Smooth muscle cell (in vitro differentiated cells): ENCODE measurements at regions not wholly inside any gene's neighbourhood (a gene's known extent, or its start where the extent isn't known, plus 50 kb on each side); places are given as distances from the start of the nearest gene placed in this dataset.

Experiments used
- DNase-seq: peaks from one replicate; lab custom pipeline; 2025; ENCODE audit not compliant: unreplicated experiment; lab: John Stamatoyannopoulos, UW
- H2AFZ ChIP-seq: fragments of 200-600 bp; sonication (generic); 2 replicates; pipeline ENCODE4 v1.6.0; 2016; ENCODE audit warnings: antibody characterized with exemption, low read depth, mild to moderate bottlenecking
- H3F3A ChIP-seq: fragments of 200-600 bp; sonication (generic); 2 replicates; pipeline ENCODE4 v1.6.0; 2017; ENCODE audit warnings: antibody characterized with exemption, low read depth
- H3K27ac ChIP-seq: fragments of 200-600 bp; sonication (generic); 2 replicates; pipeline ENCODE4 v1.5.1; 2016; ENCODE audit warnings: low read depth, mild to moderate bottlenecking
- H3K27me3 ChIP-seq: fragments of 200-600 bp; sonication (generic); 2 replicates; pipeline ENCODE4 v1.6.1; 2016; ENCODE audit warnings: low read depth, mild to moderate bottlenecking
- H3K36me3 ChIP-seq: fragments of 200-600 bp; sonication (generic); 2 replicates; pipeline ENCODE4 v1.5.1; 2016; ENCODE audit warnings: low read depth
- H3K4me1 ChIP-seq: fragments of 200-600 bp; sonication (generic); 2 replicates; pipeline ENCODE4 v1.5.1; 2016; ENCODE audit warnings: low read depth
- H3K4me2 ChIP-seq: fragments of 200-600 bp; sonication (generic); 2 replicates; pipeline ENCODE4 v1.6.0; 2016; ENCODE audit warnings: mild to moderate bottlenecking
- H3K4me3 ChIP-seq: fragments of 200-600 bp; sonication (generic); 2 replicates; pipeline ENCODE4 v1.5.1; 2016; ENCODE audit warnings: mild to moderate bottlenecking
- H3K79me2 ChIP-seq: fragments of 200-600 bp; sonication (generic); 2 replicates; pipeline ENCODE4 v1.6.0; 2016; ENCODE audit warnings: low read depth, mild to moderate bottlenecking
- H3K9ac ChIP-seq: fragments of 200-600 bp; sonication (generic); 2 replicates; pipeline ENCODE4 v1.6.0; 2016; ENCODE audit warnings: low read depth
- H3K9me3 ChIP-seq: fragments of 200-600 bp; sonication (generic); replicated peaks from 2 replicates; pipeline ENCODE4 v1.5.1; 2016; ENCODE audit warnings: low read depth
- H4K20me1 ChIP-seq: fragments of 200-600 bp; sonication (generic); 2 replicates; pipeline ENCODE4 v1.6.0; 2016; ENCODE audit warnings: low read depth
- WGBS: methylation state at CpG from one replicate; pipeline ENCODE4 v1.1.7; 2016; ENCODE audit warnings: low lambda C conversion rate; 5-methylcytosine and 5-hydroxymethylcytosine counted together
- TF ChIP-seq, protein P1 (sequence below): fragments of 200-600 bp; sonication (generic); IDR thresholded peaks from 2 replicates; pipeline ENCODE4 v1.5.1; 2017; ENCODE audit warnings: borderline replicate concordance, mild to moderate bottlenecking, antibody characterized with exemption; ENCODE audit not compliant: insufficient read depth, poor library complexity, severe bottlenecking

GRCh38 chr7:46533946-46534345 is 612.9 kb upstream of the IGFBP3 start:
- no peak for DNase-seq
- TF ChIP-seq, protein P1, sequence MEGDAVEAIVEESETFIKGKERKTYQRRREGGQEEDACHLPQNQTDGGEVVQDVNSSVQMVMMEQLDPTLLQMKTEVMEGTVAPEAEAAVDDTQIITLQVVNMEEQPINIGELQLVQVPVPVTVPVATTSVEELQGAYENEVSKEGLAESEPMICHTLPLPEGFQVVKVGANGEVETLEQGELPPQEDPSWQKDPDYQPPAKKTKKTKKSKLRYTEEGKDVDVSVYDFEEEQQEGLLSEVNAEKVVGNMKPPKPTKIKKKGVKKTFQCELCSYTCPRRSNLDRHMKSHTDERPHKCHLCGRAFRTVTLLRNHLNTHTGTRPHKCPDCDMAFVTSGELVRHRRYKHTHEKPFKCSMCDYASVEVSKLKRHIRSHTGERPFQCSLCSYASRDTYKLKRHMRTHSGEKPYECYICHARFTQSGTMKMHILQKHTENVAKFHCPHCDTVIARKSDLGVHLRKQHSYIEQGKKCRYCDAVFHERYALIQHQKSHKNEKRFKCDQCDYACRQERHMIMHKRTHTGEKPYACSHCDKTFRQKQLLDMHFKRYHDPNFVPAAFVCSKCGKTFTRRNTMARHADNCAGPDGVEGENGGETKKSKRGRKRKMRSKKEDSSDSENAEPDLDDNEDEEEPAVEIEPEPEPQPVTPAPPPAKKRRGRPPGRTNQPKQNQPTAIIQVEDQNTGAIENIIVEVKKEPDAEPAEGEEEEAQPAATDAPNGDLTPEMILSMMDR = no peak
- 98% methylated on average over 3 of the region's 3 CpGs for WGBS
- Histone ChIP-seq H3K9me3 (no peaks in the 10 kb centered on the region), H3F3A (no peaks in the 10 kb centered on the region), H2AFZ (no peak overlapping the region), H4K20me1 (no peaks in the 10 kb centered on the region), H3K27ac (no peak overlapping the region), H3K4me2 (no peak overlapping the region), H3K9ac (no peak overlapping the region), H3K4me3 (no peak overlapping the region), H3K36me3 (no peaks in the 10 kb centered on the region), H3K4me1 (peaks cover 6% of the 10 kb centered on the region), H3K27me3 (no peaks in the 10 kb centered on the region), H3K79me2 (no peaks in the 10 kb centered on the region)

- no peak overlapping the region for H3K9ac ChIP-seq
- no peak for DNase-seq
- no peak overlapping the region for H2AFZ ChIP-seq
- H3K9me3 ChIP-seq = no peaks in the 10 kb centered on the region
- TF ChIP-seq, protein P1 = no peak
- peaks cover 6% of the 10 kb centered on the region for H3K4me1 ChIP-seq
- no peaks in the 10 kb centered on the region for H3K27me3 ChIP-seq
- H3F3A ChIP-seq = no peaks in the 10 kb centered on the region
- no peaks in the 10 kb centered on the region for H4K20me1 ChIP-seq
- no peak overlapping the region for H3K4me2 ChIP-seq
- H3K36me3 ChIP-seq = no peaks in the 10 kb centered on the region
- no peak overlapping the region for H3K4me3 ChIP-seq
- H3K27ac ChIP-seq = no peak overlapping the region
- 94% methylated on average over 2 of the region's 2 CpGs for WGBS
- no peaks in the 10 kb centered on the region for H3K79me2 ChIP-seq
Measured at GRCh38 chr7:46532571-46532970, 611.5 kb upstream of the IGFBP3 start.

GRCh38 chr7:46530081-46530750 is 609.1 kb upstream of the IGFBP3 start:
- H3K4me3 ChIP-seq = no peak overlapping the region
- H3K4me1 ChIP-seq = peaks cover 6% of the 10 kb centered on the region
- no peaks in the 10 kb centered on the region for H4K20me1 ChIP-seq
- 69% methylated on average over 4 of the region's 4 CpGs for WGBS
- no peak for DNase-seq
- no peaks in the 10 kb centered on the region for H3K27me3 ChIP-seq
- H3K4me2 ChIP-seq = no peak overlapping the region
- no peaks in the 10 kb centered on the region for H3K36me3 ChIP-seq
- no peak overlapping the region for H3K27ac ChIP-seq
- no peaks in the 10 kb centered on the region for H3K79me2 ChIP-seq
- TF ChIP-seq, protein P1 = no peak
- H3K9ac ChIP-seq = no peak overlapping the region
- H2AFZ ChIP-seq = no peak overlapping the region
- H3F3A ChIP-seq = no peaks in the 10 kb centered on the region
- H3K9me3 ChIP-seq = no peaks in the 10 kb centered on the region

GRCh38 chr7:46527360-46527759 is 606.3 kb upstream of the IGFBP3 start:
- TF ChIP-seq, protein P1 = no peak
- no peaks in the 10 kb centered on the region for H3K4me1 ChIP-seq
- H3K4me2 ChIP-seq = no peak overlapping the region
- H2AFZ ChIP-seq = no peak overlapping the region
- H3F3A ChIP-seq = no peaks in the 10 kb centered on the region
- H3K79me2 ChIP-seq = no peaks in the 10 kb centered on the region
- no peaks in the 10 kb centered on the region for H4K20me1 ChIP-seq
- no peak for DNase-seq
- no peak overlapping the region for H3K9ac ChIP-seq
- no peaks in the 10 kb centered on the region for H3K36me3 ChIP-seq
- no peak overlapping the region for H3K27ac ChIP-seq
- H3K4me3 ChIP-seq = no peak overlapping the region
- H3K9me3 ChIP-seq = no peaks in the 10 kb centered on the region
- no peaks in the 10 kb centered on the region for H3K27me3 ChIP-seq
